Mesenchymal stem cell (in vitro differentiated cells and primary cell): ENCODE measurements at regions not wholly inside any gene's neighbourhood (a gene's known extent, or its start where the extent isn't known, plus 50 kb on each side); places are given as distances from the start of the nearest gene placed in this dataset.

Experiments used
- DNase-seq: peaks from one replicate; pipeline ENCODE4 v3.0.0-alpha.2; 2013
- H2AFZ ChIP-seq: one replicate; pipeline ENCODE4 v1.6.1; 2013; ENCODE audit warnings: low read depth, mild to moderate bottlenecking, control low read depth, inconsistent platforms, low read length, moderate library complexity
- H2AK5ac ChIP-seq: 2 replicates; pipeline ENCODE4 v1.6.1; 2013; ENCODE audit warnings: low read length, moderate library complexity, mild to moderate bottlenecking, inconsistent platforms; ENCODE audit not compliant: severe bottlenecking
- H2BK120ac ChIP-seq: one replicate; pipeline ENCODE4 v1.6.1; 2013; ENCODE audit warnings: low read depth, mild to moderate bottlenecking, inconsistent platforms, low read length, moderate library complexity
- H2BK12ac ChIP-seq, 2 experiments: one replicate each; pipeline ENCODE4 v1.6.1; 2013; ENCODE audit warnings: inconsistent platforms in 2 of 2, low read length in 2 of 2, mild to moderate bottlenecking in 2 of 2, moderate library complexity in 2 of 2, control low read depth in 1 of 2
- H2BK15ac ChIP-seq: one replicate; pipeline ENCODE4 v1.6.1; 2013; ENCODE audit warnings: mild to moderate bottlenecking, low read depth, inconsistent platforms; ENCODE audit not compliant: poor library complexity, severe bottlenecking
- H2BK5ac ChIP-seq: 2 replicates; pipeline ENCODE4 v1.6.1; 2013; ENCODE audit warnings: low read depth, mild to moderate bottlenecking, low read length, control low read depth, inconsistent platforms; ENCODE audit not compliant: poor library complexity, severe bottlenecking
- H3K14ac ChIP-seq, 2 experiments: one replicate each; pipeline ENCODE4 v1.6.1; 2013; ENCODE audit warnings: inconsistent platforms in 2 of 2, low read length in 2 of 2, control low read depth in 1 of 2, mild to moderate bottlenecking in 1 of 2, moderate library complexity in 1 of 2
- H3K18ac ChIP-seq, 2 experiments: one replicate each; pipeline ENCODE4 v1.6.1; 2013; ENCODE audit warnings: inconsistent platforms in 2 of 2, low read length in 2 of 2, control low read depth in 1 of 2, low read depth in 1 of 2, mild to moderate bottlenecking in 1 of 2
- H3K23ac ChIP-seq, 2 experiments: one replicate each; pipeline ENCODE4 v1.6.1; 2013; ENCODE audit warnings: inconsistent platforms in 2 of 2, low read length in 2 of 2, mild to moderate bottlenecking in 2 of 2, moderate library complexity in 2 of 2, control low read depth in 1 of 2
- H3K27ac ChIP-seq: 2 replicates; pipeline ENCODE4 v1.5.1; 2013; ENCODE audit warnings: mild to moderate bottlenecking, moderate library complexity, low read length, control low read depth, inconsistent platforms; ENCODE audit not compliant: poor library complexity, severe bottlenecking
- H3K27me3 ChIP-seq, 2 experiments: 2 replicates each; pipeline versions ENCODE4 v1.6.1 to v1.7.0; 2013; ENCODE audit warnings: low read length in 2 of 2, mild to moderate bottlenecking in 2 of 2, moderate library complexity in 2 of 2, control low read depth in 1 of 2, inconsistent platforms in 1 of 2; ENCODE audit not compliant: control insufficient read depth in 1 of 2, insufficient read depth in 1 of 2
- H3K36me3 ChIP-seq, 2 experiments: 2 replicates each; pipeline versions ENCODE4 v1.6.1 to v1.7.0; 2013; ENCODE audit warnings: low read length in 2 of 2, control low read depth in 1 of 2, inconsistent platforms in 1 of 2, low read depth in 1 of 2, mild to moderate bottlenecking in 1 of 2; ENCODE audit not compliant: insufficient read depth in 2 of 2, control insufficient read depth in 1 of 2
- H3K4ac ChIP-seq, 2 experiments: one replicate each; pipeline ENCODE4 v1.6.1; 2013; ENCODE audit warnings: inconsistent platforms in 2 of 2, low read length in 2 of 2, mild to moderate bottlenecking in 2 of 2, moderate library complexity in 2 of 2, control low read depth in 1 of 2, low read depth in 1 of 2
- H3K4me1 ChIP-seq: 2 replicates; pipeline ENCODE4 v1.6.1; 2013; ENCODE audit warnings: low read depth, low read length, control low read depth; ENCODE audit not compliant: control insufficient read depth, insufficient read depth
- H3K4me2 ChIP-seq: 2 replicates; pipeline ENCODE4 v1.6.1; 2013; ENCODE audit warnings: low read length, mild to moderate bottlenecking, inconsistent platforms; ENCODE audit not compliant: poor library complexity, severe bottlenecking
- H3K4me3 ChIP-seq, 2 experiments: 2 replicates each; pipeline versions ENCODE4 v1.5.1 to v1.7.0; 2013; ENCODE audit warnings: low read length in 2 of 2, mild to moderate bottlenecking in 2 of 2, control low read depth in 1 of 2, low read depth in 1 of 2; ENCODE audit not compliant: insufficient read depth in 1 of 2
- H3K79me1 ChIP-seq: replicated peaks from 2 replicates; pipeline ENCODE4 v1.6.1; 2013; ENCODE audit warnings: mild to moderate bottlenecking, control low read depth, low read length, inconsistent platforms; ENCODE audit not compliant: poor library complexity, severe bottlenecking
- H3K9ac ChIP-seq: 2 replicates; pipeline ENCODE4 v1.7.0; 2013; ENCODE audit warnings: mild to moderate bottlenecking, low read length, moderate library complexity
- H3K9me3 ChIP-seq: 2 replicates; pipeline ENCODE4 v1.7.0; 2013; ENCODE audit warnings: mild to moderate bottlenecking, low read length; ENCODE audit not compliant: control insufficient read depth
- H4K8ac ChIP-seq: one replicate; pipeline ENCODE4 v1.6.1; 2013; ENCODE audit warnings: inconsistent platforms, mild to moderate bottlenecking, low read length, moderate library complexity
- H4K91ac ChIP-seq: one replicate; pipeline ENCODE4 v1.6.1; 2013; ENCODE audit warnings: mild to moderate bottlenecking, low read length, inconsistent platforms
- WGBS: methylation state at CpG from one replicate; pipeline ENCODE4 v1.1.7; 2013; ENCODE audit warnings: mixed read lengths; 5-methylcytosine and 5-hydroxymethylcytosine counted together

GRCh38 chr11:123251657-123252344 is 56.8 kb upstream of the CLMP start:
- WGBS: 87% methylated on average over 7 of the region's 7 CpGs
- H3K14ac ChIP-seq: no peak overlapping the region

GRCh38 chr11:123250892-123251656 is 56.0 kb upstream of the CLMP start:
- H4K8ac ChIP-seq: no peak overlapping the region
- WGBS: 87% methylated on average over 11 of the region's 11 CpGs
- H3K18ac ChIP-seq: peak overlapping the region in 1 of 2 experiments; percentile 66
- H3K27ac ChIP-seq: no peak overlapping the region
- H3K9ac ChIP-seq: peak overlapping the region; percentile 24
- no peak for DNase-seq
- no peak overlapping the region for H3K14ac ChIP-seq
- no peaks in the 10 kb centered on the region for H3K9me3 ChIP-seq
- H2BK15ac ChIP-seq: no peak overlapping the region
- no peak overlapping the region for H3K23ac ChIP-seq
- no peaks in the 10 kb centered on the region for H3K36me3 ChIP-seq
- peaks cover 0 to 18% of the 10 kb centered on the region in 2 experiments for H3K27me3 ChIP-seq
- H4K91ac ChIP-seq: no peak overlapping the region
- no peak overlapping the region for H2AFZ ChIP-seq
- no peak overlapping the region for H2BK120ac ChIP-seq
- no peak overlapping the region for H3K4me2 ChIP-seq
- H2BK12ac ChIP-seq: no peak overlapping the region
- H3K4me3 ChIP-seq: no peak overlapping the region
- H3K4ac ChIP-seq: peak overlapping the region in 1 of 2 experiments; percentile 30
- H2BK5ac ChIP-seq: no peak overlapping the region
- H2AK5ac ChIP-seq: no peak overlapping the region
- no peaks in the 10 kb centered on the region for H3K79me1 ChIP-seq
- peaks cover 1% of the 10 kb centered on the region for H3K4me1 ChIP-seq

More at GRCh38 chr11:123251657-123252344, 56.8 kb upstream of the CLMP start:
- H3K9ac ChIP-seq: peak overlapping the region; percentile 7
- no peaks in the 10 kb centered on the region for H3K79me1 ChIP-seq
- H2AK5ac ChIP-seq: no peak overlapping the region
- no peak overlapping the region for H4K8ac ChIP-seq
- no peak overlapping the region for H3K4ac ChIP-seq
- H3K23ac ChIP-seq: no peak overlapping the region
- H2BK120ac ChIP-seq: no peak overlapping the region
- no peak overlapping the region for H2BK12ac ChIP-seq
- no peak overlapping the region for H2BK5ac ChIP-seq
- H3K4me3 ChIP-seq: no peak overlapping the region
- H2BK15ac ChIP-seq: no peak overlapping the region
- peaks cover 0 to 22% of the 10 kb centered on the region in 2 experiments for H3K27me3 ChIP-seq
- no peak overlapping the region for H2AFZ ChIP-seq
- no peak overlapping the region for H3K4me2 ChIP-seq
- H3K27ac ChIP-seq: no peak overlapping the region
- peaks cover 1% of the 10 kb centered on the region for H3K4me1 ChIP-seq
- H4K91ac ChIP-seq: no peak overlapping the region
- no peak for DNase-seq
- no peaks in the 10 kb centered on the region for H3K36me3 ChIP-seq
- no peaks in the 10 kb centered on the region for H3K9me3 ChIP-seq
- H3K18ac ChIP-seq: no peak overlapping the region

GRCh38 chr11:123249354-123249753 is 54.3 kb upstream of the CLMP start:
- H4K8ac ChIP-seq: no peak overlapping the region
- no peaks in the 10 kb centered on the region for H3K36me3 ChIP-seq
- H2AFZ ChIP-seq: no peak overlapping the region
- H3K4ac ChIP-seq: no peak overlapping the region
- H4K91ac ChIP-seq: no peak overlapping the region
- no peak overlapping the region for H2BK120ac ChIP-seq
- no peak overlapping the region for H2BK15ac ChIP-seq
- H3K9ac ChIP-seq: no peak overlapping the region
- DNase-seq: no peak
- no peak overlapping the region for H3K27ac ChIP-seq
- H2AK5ac ChIP-seq: no peak overlapping the region
- H3K18ac ChIP-seq: no peak overlapping the region
- H2BK5ac ChIP-seq: no peak overlapping the region
- 55% methylated on average over 5 of the region's 5 CpGs for WGBS
- H3K4me1 ChIP-seq: no peaks in the 10 kb centered on the region
- peaks cover 0 to 15% of the 10 kb centered on the region in 2 experiments for H3K27me3 ChIP-seq
- H3K79me1 ChIP-seq: no peaks in the 10 kb centered on the region
- no peak overlapping the region for H3K4me3 ChIP-seq
- H3K14ac ChIP-seq: no peak overlapping the region
- no peak overlapping the region for H3K4me2 ChIP-seq
- no peaks in the 10 kb centered on the region for H3K9me3 ChIP-seq
- no peak overlapping the region for H3K23ac ChIP-seq
- no peak overlapping the region for H2BK12ac ChIP-seq

- H2BK15ac ChIP-seq: no peak overlapping the region
- DNase-seq: no peak
- no peak overlapping the region for H4K8ac ChIP-seq
- H3K4ac ChIP-seq: no peak overlapping the region
- H3K79me1 ChIP-seq: no peaks in the 10 kb centered on the region
- peak overlapping the region; percentile 72 for H3K9ac ChIP-seq
- H3K9me3 ChIP-seq: no peaks in the 10 kb centered on the region
- H2AFZ ChIP-seq: no peak overlapping the region
- H4K91ac ChIP-seq: no peak overlapping the region
- H3K14ac ChIP-seq: no peak overlapping the region
- H3K36me3 ChIP-seq: no peaks in the 10 kb centered on the region
- H3K4me1 ChIP-seq: no peaks in the 10 kb centered on the region
- H3K4me2 ChIP-seq: no peak overlapping the region
- H3K4me3 ChIP-seq: no peak overlapping the region
- no peak overlapping the region for H3K18ac ChIP-seq
- no peak overlapping the region for H2AK5ac ChIP-seq
- no peak overlapping the region for H3K27ac ChIP-seq
- H2BK120ac ChIP-seq: no peak overlapping the region
- no peak overlapping the region for H2BK5ac ChIP-seq
- no peak overlapping the region for H3K23ac ChIP-seq
- WGBS: 66% methylated on average over 5 of the region's 6 CpGs
- peaks cover 0 to 13% of the 10 kb centered on the region in 2 experiments for H3K27me3 ChIP-seq
- no peak overlapping the region for H2BK12ac ChIP-seq
These were observed 52.8 kb upstream of the CLMP start for GRCh38 chr11:123247813-123248379.
